Skin epidermis (tissue), 12 donors: ENCODE measurements at regions not wholly inside any gene's neighbourhood (a gene's known extent, or its start where the extent isn't known, plus 50 kb on each side); places are given as distances from the start of the nearest gene placed in this dataset.
"Not testable (repeated sequence)": the region's sequence is repeated elsewhere in the genome, so short reads cannot be mapped to it uniquely, and the experiment has no call there.

Source experiments
- H3K27ac ChIP-seq, 21 experiments: fragments of 200-600 bp; sonication (generic) in 11 of 21; one replicate each; pipeline ENCODE4 v1.5.0; 2020; ENCODE audit warnings: mild to moderate bottlenecking in 3 of 21, inconsistent platforms in 2 of 21, moderate library complexity in 2 of 21
- H3K4me3 ChIP-seq, 7 experiments: fragments of 200-600 bp; sonication (generic) in 2 of 7; one replicate each; pipeline ENCODE4 v1.5.0; 2020; ENCODE audit warnings: inconsistent platforms in 2 of 7, mild to moderate bottlenecking in 2 of 7, moderate library complexity in 1 of 7

GRCh38 chr3:28018925-28019718 is 222.3 kb upstream of the CMC1 start:
- Histone ChIP-seq H3K27ac (no peak overlapping the region), H3K4me3 (no peak overlapping the region)

DNA sequence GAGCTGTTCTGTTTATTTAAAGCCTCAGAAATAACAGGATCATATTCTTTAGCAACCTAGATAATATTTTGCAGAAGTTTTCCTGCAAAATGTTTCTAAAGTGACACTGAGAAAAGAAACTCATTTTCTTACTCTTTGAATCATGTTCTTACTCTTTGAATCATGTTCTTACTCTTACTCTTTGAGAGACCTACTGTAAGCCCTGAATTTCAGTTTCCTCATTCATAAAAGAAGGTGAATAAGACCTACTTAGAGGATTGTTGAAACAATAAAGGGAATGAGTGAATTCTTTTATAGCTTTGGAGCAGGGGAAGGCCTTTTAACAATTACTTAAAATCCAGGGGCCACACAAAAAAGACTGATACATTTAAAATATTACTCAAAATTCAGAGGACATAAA is 221.7 kb upstream of the CMC1 start:
- Histone ChIP-seq H3K4me3 (no peak overlapping the region), H3K27ac (no peak overlapping the region)

- no peak overlapping the region for H3K4me3 ChIP-seq
- H3K27ac ChIP-seq, result no peak overlapping the region
Observed at GRCh38 chr3:28022916-28023315, 218.5 kb upstream of the CMC1 start.

DNA sequence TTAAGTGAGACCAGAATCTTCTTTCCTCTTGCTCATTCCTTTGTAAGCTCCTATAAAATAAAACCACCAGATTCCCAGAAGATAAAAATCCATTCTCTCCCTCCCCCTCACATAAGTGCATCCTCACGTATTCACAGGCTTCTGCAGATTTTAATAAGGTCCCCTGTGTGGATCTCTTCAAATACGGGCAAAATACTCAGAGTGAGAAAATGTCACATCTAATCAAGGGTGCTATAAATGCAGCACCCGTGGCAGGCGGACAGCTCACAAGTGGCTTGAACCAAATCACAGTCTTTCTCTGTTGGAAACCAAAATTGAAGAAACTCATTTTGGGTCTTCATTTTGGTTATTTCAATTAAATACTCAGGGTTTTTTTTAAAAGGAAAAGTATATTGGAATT is 212.9 kb upstream of the CMC1 start:
- no peak overlapping the region for H3K4me3 ChIP-seq
- H3K27ac ChIP-seq, result no peak overlapping the region

- no peak overlapping the region for H3K4me3 ChIP-seq
Observed at GRCh38 chr3:28033059-28033784, 208.2 kb upstream of the CMC1 start.

GRCh38 chr3:28036599-28037575 is 204.5 kb upstream of the CMC1 start:
- Histone ChIP-seq H3K27ac (no peak overlapping the region), H3K4me3 (no peak overlapping the region)

More at GRCh38 chr3:28033059-28033784, 208.2 kb upstream of the CMC1 start:
- H3K27ac ChIP-seq, result no peak overlapping the region

- Histone ChIP-seq H3K27ac (no peak overlapping the region), H3K4me3 (no peak overlapping the region)
Observed at GRCh38 chr3:28039234-28039633, 202.2 kb upstream of the CMC1 start.

- Histone ChIP-seq H3K27ac (no peak overlapping the region), H3K4me3 (no peak overlapping the region)
Observed at GRCh38 chr3:28039829-28040228, 201.6 kb upstream of the CMC1 start.

DNA sequence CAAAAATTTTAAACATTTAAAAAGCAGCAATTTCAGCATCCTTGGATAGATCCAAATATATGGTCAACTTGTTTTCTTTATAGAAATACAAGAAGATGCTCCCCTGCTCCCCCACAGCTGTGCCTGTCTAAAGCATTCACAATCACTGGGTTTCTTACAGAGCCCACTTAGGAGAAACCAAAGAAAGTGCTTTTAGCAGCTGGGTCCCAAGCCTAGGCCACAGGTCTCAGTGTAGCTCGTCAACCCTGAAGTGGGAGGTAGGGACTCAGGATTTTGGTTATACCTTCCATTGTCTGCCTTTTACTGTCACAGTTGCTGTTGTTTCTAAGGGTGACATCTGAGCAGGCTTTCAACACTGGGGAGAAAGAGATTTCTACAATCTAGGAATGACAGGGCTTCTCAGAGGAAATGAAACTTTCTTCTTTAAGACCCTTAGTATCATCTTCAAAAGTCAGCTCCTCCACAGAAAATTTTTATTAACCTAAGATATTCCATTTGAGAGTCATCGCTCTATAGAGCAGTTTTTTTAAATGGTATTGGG is 199.3 kb upstream of the CMC1 start:
- Histone ChIP-seq H3K27ac (no peak overlapping the region), H3K4me3 (no peak overlapping the region)

DNA sequence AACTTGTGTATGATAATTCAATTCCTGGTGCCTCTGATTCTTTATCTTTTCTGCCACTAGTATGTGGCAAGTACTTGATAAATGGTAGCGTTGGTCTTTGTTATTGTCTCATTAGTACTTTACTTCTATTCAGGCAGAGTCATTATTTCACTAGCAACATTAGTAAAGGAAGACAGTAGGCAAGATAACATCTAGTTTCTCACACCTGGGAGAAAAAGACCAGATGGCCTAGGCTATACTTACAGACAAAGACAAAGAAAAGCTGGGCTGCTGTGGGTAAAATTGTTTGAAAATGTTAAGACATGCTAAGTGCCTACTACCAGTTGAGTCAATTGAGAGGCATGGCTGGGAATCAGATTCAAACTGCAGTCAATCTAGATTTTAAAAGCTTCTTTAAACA is 198.7 kb upstream of the CMC1 start:
- no peak overlapping the region for H3K4me3 ChIP-seq
- H3K27ac ChIP-seq, result no peak overlapping the region

- Histone ChIP-seq H3K4me3 (no peak overlapping the region), H3K27ac (no peak overlapping the region)
Observed at GRCh38 chr3:28050120-28050519, 191.3 kb upstream of the CMC1 start.

DNA sequence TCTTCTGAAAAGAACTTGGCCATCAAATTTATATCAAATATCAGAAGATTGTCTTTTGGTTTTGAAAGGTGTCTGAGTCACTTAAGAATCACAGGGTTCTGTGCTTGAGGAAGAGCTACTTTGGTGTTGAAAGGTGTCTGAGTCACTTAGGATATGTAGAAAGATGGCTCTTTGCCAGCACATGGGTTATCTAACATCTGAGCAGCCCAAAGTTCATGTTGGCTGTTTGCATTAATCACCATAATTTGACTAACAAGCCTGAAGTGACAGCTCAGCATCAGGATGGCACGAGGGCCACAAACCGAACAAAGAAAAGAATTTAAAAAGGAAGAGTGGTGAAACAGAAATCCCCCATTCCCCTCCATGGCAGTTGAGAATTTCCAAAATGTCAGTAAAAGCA is 190.5 kb upstream of the CMC1 start:
- no peak overlapping the region for H3K27ac ChIP-seq
- no peak overlapping the region for H3K4me3 ChIP-seq

- H3K27ac ChIP-seq, result no peak overlapping the region
- no peak overlapping the region for H3K4me3 ChIP-seq
Observed at GRCh38 chr3:28053759-28054158, 187.7 kb upstream of the CMC1 start.

DNA sequence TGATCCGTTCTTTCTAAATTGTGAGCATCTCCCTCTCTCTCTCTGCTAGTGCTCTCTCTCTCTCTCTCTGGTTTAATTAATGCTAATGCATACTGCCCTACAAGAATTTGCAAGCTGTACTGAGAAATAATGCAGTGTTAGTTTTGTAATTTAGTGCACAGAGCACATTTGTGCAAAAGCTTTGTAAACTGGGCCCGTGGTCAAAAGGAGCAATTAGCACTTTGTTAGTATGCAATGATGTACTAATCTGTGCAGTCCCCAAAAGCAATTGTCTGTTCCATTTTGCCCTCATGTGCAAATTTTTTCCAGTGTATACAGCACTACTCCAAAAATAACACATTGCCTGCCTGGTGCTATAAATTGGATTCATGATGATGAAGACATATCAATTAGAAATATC is 184.6 kb upstream of the CMC1 start:
- Histone ChIP-seq H3K4me3 (no peak overlapping the region), H3K27ac (no peak overlapping the region)

DNA sequence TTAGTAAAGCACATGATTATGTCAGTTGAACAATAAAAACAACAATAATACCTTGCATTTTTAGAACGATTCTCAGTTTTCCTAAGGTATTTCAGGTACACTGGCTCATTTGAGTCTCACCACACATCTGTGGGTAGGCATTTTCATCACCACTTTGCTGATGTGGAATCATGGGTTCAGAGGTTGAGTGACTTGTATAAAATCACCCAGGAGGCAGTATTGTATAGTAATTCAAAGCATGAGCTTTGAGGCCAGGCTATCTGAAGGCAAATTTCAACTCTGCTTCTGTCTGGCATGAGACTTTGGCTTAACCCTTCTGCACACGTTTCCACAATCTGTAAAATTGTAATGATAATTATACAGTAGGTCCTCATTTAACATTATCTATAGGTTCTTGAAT is 183.9 kb upstream of the CMC1 start:
- Histone ChIP-seq H3K27ac (no peak overlapping the region), H3K4me3 (no peak overlapping the region)

DNA sequence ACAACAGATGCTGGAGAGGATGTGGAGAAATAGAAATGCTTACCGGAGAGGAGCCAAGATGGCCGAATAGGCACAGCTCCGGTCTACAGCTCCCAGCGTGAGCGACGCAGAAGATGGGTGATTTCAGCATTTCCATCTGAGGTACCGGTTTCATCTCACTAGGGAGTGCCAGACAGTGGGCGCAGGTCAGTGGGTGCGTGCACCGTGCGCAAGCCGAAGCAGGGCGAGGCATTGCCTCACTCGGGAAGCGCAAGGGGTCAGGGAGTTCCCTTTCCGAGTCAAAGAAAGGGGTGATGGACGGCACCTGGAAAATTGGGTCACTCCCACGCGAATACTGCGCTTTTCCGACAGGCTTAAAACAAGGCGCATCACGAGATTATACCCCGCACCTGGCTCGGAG is 182.2 kb upstream of the CMC1 start:
- peak overlapping the region in 2 of 7 experiments; percentile 2 to 27 for H3K4me3 ChIP-seq
- H3K27ac ChIP-seq, result not testable (repeated sequence)

GRCh38 chr3:28066020-28066419 is 175.4 kb upstream of the CMC1 start:
- H3K27ac ChIP-seq, result no peak overlapping the region
- no peak overlapping the region for H3K4me3 ChIP-seq

- no peak overlapping the region for H3K4me3 ChIP-seq
- H3K27ac ChIP-seq, result no peak overlapping the region
Observed at GRCh38 chr3:28067014-28067413, 174.4 kb upstream of the CMC1 start.

DNA sequence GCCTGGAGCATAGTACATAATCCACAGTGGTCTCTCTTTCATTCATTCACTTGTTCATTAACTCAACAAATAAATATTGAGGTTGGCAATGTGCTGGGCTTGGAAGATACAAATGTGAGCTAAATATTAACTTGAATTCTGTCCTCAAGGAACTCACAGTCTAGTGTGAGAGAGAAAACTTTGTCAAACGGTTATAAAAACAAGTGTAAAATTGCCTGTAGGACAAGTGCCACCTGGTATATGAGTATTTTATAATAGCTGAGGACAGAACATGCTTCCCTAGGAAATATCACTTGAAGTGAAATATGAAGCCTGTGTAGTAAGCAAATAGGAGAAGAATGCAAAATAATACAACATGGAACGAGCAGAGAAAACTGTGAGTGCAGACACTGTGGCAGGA is 173.1 kb upstream of the CMC1 start:
- no peak overlapping the region for H3K4me3 ChIP-seq
- H3K27ac ChIP-seq, result no peak overlapping the region

DNA sequence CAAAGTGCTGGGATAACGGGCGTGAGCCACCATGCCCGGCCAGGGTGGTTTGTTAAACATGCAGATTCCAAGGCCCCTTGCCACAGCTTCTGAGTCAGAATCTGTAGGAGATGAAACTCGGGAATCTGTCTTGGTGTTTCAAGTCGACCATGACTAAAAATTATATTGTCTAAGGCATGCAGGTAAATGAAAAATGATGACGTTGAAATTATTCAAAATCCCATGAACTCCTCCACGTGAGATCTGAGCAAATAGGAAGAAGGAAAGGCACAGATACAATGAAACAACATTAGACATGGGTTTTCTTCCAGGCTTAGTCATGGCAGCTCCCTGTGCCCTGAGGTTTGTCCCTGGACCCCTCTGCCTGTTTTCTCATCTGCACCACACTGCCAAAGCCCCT is 172.0 kb upstream of the CMC1 start:
- Histone ChIP-seq H3K27ac (no peak overlapping the region), H3K4me3 (no peak overlapping the region)
